GM19239 (cell line): ENCODE measurements at regions not wholly inside any gene's neighbourhood (a gene's known extent, or its start where the extent isn't known, plus 50 kb on each side); places are given as distances from the start of the nearest gene placed in this dataset.

Experiments used
- DNase-seq: peaks from one replicate; pipeline ENCODE4 v3.0.0; 2011; ENCODE audit warnings: low spot score; ENCODE audit not compliant: insufficient read length
- FAIRE-seq: peaks from 2 replicates; lab custom pipeline; 2011; peaks lifted over from hg19 to GRCh38; lab: Jason Lieb, UNC

DNA sequence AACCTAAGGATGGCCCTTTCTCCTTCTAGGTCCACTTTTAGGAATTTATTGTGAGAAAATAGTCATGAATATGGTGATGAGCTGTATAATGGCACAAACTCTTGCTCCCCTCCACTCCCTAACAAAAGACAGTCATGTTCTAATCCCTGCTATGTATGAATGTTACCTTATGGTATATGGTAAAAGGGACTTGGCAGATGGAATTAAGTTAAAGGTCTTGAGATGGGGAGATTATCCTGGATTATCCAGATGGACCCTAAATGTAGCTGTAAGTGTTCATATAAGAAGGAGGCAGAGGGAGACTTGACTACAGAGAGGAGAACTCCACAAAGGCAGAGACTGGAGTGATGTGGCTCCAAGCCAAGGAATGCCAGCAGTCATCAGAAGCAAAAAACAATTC, 296.1 kb downstream of the SOX9 start:
- FAIRE-seq (no peak), DNase-seq (no peak)

GRCh38 chr17:72417627-72418026, 296.8 kb downstream of the SOX9 start:
- FAIRE-seq, result no peak
- no peak for DNase-seq

DNA sequence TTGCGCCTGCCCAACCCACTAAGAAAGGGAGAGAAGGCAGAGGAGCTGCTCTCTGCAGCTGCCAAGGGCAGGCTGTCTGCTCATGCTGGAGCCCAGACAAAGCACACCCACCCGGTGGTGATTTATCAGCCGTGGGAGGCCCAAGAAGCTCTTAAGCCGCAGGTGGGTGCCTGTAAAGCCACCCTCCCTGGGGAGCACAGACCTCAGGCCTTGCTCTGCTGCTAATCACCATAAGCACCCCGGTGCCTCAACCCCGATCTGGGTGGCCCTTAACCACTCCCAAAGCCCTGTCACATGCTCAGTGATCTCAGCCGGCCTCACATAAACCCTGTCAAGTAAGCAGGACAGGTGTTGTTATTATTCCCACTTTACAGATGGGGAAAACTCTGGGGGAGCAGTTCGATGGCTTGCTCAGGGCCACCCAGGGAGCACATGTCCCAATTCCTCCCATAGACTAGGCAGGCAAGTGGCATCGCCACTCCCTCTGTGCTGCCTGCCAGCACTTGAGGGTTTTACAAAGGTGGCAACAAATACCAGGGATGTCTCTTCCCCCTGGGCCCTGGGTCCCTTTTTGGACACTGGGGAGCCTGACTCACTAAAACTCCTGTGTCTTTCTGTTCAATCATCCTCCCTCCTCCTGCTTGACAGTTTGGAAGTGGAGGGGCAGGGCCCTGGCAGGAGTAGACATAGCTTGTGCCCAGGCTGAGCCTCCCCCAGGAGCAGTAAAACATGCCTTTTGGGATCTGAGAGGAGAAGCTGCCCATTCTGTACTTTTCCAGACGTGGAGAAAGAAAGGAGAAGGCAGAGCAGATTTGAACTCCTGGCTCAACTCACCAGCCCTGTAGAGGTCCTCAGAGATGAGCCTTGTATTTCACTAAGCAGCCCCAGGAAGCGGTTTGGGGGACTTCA, 299.3 kb downstream of the SOX9 start:
- peak; percentile 89 for FAIRE-seq
- DNase-seq, result peak; percentile 70

DNA sequence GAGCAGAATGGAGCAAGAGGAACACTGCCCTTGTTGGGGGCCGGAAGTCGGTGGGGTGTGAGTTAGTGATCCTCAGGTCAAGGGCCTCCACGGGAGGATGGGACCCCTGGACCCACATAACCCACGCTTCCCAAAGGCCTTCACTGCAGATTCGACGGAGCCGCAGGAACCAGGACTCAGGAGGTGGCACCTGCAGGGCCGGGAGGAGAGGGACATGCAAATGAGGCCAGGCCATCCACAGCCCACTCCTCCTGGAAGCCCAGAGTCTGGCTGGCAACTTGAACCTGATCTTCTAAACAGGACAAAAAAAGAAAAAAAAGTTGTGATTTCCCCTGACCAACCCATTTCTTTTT, 299.9 kb downstream of the SOX9 start:
- FAIRE-seq, result no peak
- no peak for DNase-seq

DNA sequence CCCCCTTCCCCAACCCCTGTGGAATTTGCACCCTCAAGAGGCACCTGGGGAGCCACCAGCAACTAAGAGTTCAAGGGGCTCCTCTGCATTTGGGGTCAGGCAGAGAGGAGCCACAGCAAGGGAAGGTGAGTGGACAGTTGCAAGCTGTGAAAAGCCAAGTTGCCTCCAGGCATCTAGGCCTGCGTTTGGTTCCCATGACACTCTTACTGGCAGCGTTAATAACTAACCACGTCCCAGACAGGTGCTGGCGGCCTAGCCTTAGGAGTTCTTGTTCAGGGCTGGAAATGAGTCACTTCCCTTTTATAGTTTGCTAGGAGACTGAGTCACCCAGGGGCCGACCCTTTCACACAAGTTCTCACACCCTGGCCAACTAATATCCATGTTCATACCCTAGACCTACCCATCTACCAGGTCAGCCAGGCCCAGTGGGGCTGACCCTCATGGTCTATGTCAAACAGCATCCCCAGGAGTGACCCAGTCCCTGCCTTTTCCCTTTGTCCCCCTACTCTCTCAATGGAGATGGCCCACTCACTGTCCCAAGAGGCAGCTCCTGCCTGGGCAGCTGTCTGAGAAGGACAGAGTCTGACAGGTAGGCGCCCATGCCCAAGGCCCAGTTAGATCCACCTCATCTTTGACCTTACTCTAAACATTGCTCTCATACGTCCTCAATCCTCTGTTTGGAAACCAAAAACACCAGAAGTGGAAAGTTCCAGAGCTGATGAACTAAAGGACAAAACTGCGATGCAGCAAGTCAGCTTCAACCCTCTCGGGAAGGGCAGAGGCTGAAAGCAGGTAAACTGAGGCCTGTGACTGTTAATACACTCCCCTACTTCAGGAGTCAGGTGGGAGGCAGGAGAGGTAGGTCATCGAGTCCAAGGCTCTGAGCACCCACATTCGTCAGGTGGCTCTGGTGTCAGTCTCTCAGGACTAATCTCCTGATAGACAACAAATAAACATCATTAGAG, 300.6 kb downstream of the SOX9 start:
- peak; percentile 97 for FAIRE-seq
- DNase-seq, result peak; percentile 53

DNA sequence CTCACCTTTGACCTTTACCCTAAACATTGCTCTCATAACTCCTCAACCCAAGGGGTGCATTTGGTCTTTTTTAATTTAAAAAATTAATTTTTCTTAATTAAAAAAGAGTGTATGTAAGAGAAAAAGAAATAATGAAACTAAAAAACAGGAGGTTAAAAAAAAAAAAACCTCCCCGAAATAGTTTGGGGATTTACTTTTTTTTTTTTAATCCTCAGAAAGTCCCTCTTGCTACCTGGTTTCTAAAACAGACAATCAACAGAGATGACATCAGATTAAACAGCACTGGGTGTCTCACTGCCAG, 301.3 kb downstream of the SOX9 start:
- DNase-seq (no peak), FAIRE-seq (no peak)

DNA sequence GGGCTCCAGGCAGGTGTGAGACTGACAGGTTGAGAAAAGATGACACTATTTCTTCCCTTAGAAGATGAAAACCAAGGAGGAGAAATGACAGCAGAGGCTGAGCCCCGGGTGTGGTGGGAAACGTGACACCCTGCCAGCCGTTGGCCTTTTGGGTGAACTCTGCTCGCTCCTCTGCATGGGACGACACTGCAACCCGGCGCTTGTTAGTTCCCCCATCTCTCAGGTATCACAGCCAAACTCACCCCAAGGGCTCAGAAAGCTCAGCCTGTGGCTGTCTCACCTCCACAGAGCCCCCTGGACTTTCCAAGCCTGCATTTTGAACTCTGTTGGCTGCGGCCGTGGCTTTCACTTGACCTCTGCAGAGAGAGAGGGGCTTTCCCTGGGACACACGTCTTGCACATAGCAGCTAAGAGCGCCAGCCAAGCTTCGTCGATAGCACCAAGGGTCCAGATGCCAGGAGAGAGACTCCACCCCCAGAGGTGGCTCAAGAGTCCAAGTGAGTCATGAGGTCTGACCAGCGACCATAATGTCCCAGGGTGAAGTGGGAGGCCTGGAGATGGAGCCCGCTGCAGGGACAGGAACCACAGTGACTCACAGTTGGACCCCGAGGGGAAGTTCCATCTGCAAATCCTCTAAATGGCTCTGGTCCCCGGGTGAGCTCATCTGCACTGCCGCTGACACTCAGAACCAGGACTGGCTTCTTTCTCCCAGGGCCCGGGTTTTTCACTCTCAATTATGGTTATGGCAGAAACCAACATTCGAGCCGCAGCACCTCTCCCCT, 301.9 kb downstream of the SOX9 start:
- FAIRE-seq (peak; percentile 82), DNase-seq (no peak)

GRCh38 chr17:72423286-72423589, 302.4 kb downstream of the SOX9 start:
- DNase-seq (no peak), FAIRE-seq (no peak)

DNA sequence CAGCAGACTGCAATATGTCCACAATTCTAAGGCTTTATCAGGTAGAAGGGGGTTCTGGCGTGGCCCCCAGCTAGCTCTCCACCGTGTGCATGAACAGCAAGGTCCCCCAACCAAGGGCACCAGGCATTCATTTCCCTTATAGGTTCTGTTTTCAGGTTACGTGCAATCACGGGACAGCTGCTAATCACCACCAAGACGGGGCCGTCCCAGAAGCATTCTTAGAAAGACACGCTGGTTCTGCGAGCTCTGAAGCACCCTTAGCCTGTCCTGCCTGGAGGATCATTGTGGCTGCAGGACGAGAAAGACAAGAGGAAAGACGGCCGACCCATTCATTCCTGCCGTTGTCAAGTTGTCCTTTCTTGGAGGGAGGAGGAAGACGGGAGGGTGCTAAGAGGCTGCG, 302.9 kb downstream of the SOX9 start:
- DNase-seq (no peak), FAIRE-seq (no peak)

DNA sequence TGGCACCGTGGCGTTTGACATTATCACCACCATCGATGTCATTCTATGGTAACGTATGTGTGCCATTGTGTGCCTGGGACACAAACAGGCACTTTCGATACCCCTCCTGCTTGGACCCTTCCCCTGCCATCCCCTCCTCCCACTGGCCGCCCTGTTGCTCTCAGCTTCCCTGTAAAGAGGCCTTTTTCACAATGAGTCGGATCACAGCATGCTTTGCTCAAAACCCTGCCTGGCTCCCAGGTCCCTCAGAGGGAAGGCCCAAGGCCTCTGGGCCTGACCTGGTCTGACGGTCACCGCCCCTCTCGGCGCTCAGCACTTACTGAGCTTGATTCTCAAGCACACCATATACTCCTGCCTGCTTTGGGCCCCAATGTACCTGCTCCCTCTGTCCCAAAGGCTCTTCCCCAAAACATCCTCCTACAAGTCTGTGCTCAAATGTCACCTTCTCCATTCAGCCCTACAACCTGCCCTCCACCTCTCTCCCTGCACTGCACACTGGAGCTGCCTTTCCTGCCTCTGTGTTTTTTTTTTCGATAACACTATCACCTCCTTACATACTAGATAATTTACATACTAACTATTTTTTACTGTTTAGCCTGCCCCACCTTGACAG, 303.8 kb downstream of the SOX9 start:
- DNase-seq, result no peak
- FAIRE-seq, result no peak

DNA sequence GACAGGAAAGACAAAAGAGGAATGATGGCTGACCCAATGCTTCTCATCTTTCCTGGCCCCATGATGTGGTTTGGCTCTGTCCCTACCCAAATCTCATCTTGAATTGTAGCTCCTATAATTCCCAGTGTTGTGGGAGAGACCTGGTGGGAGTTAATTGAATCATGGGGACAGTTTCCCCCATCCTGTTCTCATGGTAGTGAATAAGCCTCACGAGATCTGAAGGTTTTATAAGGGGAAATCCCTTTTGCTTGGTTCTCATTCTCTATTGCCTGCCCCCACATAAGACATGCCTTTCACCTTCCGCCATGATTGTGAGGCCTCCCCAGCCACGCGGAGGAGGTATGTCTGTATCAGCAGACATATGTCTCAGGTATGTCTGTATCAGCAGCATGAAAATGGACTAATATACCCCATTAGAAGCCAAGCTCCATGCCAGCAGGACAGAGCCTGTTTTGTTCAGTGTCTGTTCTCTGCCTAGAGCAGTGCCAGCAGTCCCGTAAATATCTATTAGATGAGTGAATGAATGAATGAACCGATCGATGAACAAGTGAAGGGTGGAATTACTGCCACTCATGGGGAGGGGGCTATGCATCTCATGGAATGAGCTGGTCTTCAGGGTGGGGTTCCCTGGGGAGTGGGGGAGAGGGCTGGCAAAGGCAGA, 304.4 kb downstream of the SOX9 start:
- DNase-seq (no peak), FAIRE-seq (peak; percentile 62)

GRCh38 chr17:72425794-72426168, 305.0 kb downstream of the SOX9 start:
- no peak for FAIRE-seq
- no peak for DNase-seq

- DNase-seq, result no peak
- peak; percentile 14 for FAIRE-seq
Measured at GRCh38 chr17:72426321-72426720, 305.5 kb downstream of the SOX9 start.

GRCh38 chr17:72426948-72427760, 306.3 kb downstream of the SOX9 start:
- DNase-seq (no peak), FAIRE-seq (no peak)

DNA sequence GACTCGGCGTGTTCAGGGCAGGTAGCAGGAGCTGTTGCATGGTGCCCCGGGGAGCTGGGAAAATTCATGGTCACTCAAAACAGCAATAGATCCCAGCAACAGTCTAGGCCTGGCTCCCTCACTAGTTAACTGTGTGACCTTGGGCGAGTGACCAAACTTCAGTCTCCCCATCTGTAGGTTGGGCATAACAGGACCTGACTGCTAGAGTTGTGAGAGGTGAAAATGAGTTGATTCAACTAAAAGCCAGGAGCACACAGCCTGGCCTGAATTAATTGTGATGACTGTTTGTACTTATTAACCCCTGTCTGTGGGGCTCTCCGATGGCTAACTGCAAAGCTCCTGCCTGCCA, 306.9 kb downstream of the SOX9 start:
- DNase-seq (no peak), FAIRE-seq (no peak)

GRCh38 chr17:72429066-72429638, 308.3 kb downstream of the SOX9 start:
- DNase-seq, result no peak
- no peak for FAIRE-seq

DNA sequence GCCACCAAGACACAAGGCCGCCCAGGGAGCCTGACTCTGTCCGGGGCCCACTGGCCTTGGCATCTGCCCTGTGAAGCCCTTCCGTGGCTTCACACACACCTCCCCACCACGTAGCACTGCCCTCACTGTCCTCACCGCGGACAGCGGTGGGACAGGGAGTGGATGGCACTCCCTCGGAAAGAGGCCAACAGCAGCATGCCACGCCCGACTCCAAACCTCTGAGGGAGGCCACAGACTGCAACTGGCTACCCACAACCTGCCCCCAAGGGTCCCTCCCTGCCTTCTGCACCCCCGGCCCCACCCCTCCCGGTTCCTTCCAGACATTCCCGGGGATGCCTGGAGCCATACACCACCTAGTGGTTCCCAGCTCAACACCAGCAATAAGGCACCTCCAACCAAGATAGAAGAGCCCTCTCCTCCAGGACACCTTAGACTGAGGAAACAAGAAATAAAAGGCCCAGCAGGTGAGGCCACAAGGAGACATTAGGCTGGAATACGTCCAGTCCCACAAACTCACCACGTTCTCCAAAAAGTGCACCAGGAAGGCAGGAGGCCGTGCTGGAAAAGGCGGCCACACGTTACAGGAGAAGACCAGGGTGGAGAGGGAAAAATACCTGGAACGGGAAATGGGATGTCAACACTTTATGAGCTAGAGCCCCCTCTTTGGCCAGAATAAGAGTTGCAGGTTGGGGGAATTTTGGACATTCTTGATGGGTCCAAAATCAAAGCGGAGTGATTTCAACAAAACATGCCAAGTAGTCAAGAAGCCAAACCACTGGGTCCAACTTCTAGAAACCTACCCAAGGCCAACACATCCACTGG, 310.0 kb downstream of the SOX9 start:
- DNase-seq, result no peak

DNA sequence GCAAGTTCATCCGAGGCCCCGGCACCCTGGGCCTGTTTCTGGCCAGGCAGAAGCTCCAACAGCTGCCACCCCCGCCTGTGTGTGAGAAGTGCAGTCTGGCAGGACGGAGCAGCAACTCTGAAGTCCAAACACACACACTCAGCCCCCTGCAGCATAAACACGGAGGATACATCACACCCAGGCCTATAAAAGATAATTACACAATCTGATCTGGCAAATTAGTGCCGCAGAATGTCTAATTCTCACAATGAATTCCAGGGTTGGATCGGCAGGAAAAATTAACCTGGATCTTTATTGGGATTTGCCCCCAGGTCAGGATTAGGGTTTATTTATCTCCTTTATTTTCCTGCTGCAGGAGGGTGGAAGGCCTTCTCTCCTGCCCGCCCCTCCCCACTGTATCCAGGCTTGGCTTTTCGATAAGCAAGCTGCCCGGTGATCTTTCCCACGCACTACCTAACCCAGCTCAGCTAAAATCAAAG, 311.4 kb downstream of the SOX9 start:
- FAIRE-seq (no peak), DNase-seq (no peak)

More for the DNA sequence above, 310.0 kb downstream of the SOX9 start:
- no peak for FAIRE-seq
